GM23248 (cell line): ENCODE measurements at regions not wholly inside any gene's neighbourhood (a gene's known extent, or its start where the extent isn't known, plus 50 kb on each side); places are given as distances from the start of the nearest gene placed in this dataset.
A peak's percentile ranks its signal among the peaks of the same experiment; 100 is the strongest.

Source experiments
- DNase-seq: peaks from one replicate; pipeline ENCODE4 v3.0.0-alpha.2; 2015
- H2AFZ ChIP-seq: fragments of 200-600 bp; sonication (generic); 2 replicates; pipeline ENCODE4 v1.6.1; 2016; ENCODE audit warnings: antibody characterized with exemption
- H3F3A ChIP-seq: fragments of 200-600 bp; sonication (generic); 2 replicates; pipeline ENCODE4 v1.6.1; 2016; ENCODE audit warnings: mild to moderate bottlenecking, antibody characterized with exemption, mixed run types; ENCODE audit not compliant: insufficient read depth
- H3K27ac ChIP-seq: fragments of 200-600 bp; sonication (generic); 2 replicates; pipeline ENCODE4 v1.5.1; 2016; ENCODE audit warnings: mild to moderate bottlenecking
- H3K27me3 ChIP-seq: fragments of 200-600 bp; sonication (generic); replicated peaks from 2 replicates; pipeline ENCODE4 v1.6.1; 2016; ENCODE audit warnings: mild to moderate bottlenecking; ENCODE audit not compliant: insufficient read depth
- H3K36me3 ChIP-seq: fragments of 200-600 bp; sonication (generic); 2 replicates; pipeline ENCODE4 v1.6.1; 2016; ENCODE audit warnings: low read depth, mild to moderate bottlenecking
- H3K4me1 ChIP-seq: fragments of 200-600 bp; sonication (generic); 2 replicates; pipeline ENCODE4 v1.6.1; 2016; ENCODE audit warnings: mild to moderate bottlenecking; ENCODE audit not compliant: insufficient read depth
- H3K4me2 ChIP-seq: fragments of 200-600 bp; sonication (generic); one replicate; pipeline ENCODE4 v1.6.1; 2016; ENCODE audit warnings: mild to moderate bottlenecking; ENCODE audit not compliant: unreplicated experiment
- H3K4me3 ChIP-seq: fragments of 200-600 bp; sonication (generic); 2 replicates; pipeline ENCODE4 v1.5.1; 2016; ENCODE audit warnings: mild to moderate bottlenecking
- H3K79me2 ChIP-seq: fragments of 200-600 bp; sonication (generic); 2 replicates; pipeline ENCODE4 v1.6.1; 2016; ENCODE audit warnings: mild to moderate bottlenecking; ENCODE audit not compliant: insufficient read depth
- H3K9ac ChIP-seq: fragments of 200-600 bp; sonication (generic); 2 replicates; pipeline ENCODE4 v1.6.1; 2016; ENCODE audit warnings: mild to moderate bottlenecking
- H3K9me2 ChIP-seq: fragments of 200-600 bp; sonication (generic); 2 replicates; pipeline ENCODE4 v1.6.1; 2016; ENCODE audit warnings: mixed run types, mild to moderate bottlenecking, moderate library complexity; ENCODE audit not compliant: insufficient read depth
- H3K9me3 ChIP-seq: fragments of 200-600 bp; sonication (generic); one replicate; pipeline ENCODE4 v1.6.1; 2017; ENCODE audit warnings: low read depth
- H4K20me1 ChIP-seq: fragments of 200-600 bp; sonication (generic); 2 replicates; pipeline ENCODE4 v1.6.0; 2016; ENCODE audit not compliant: insufficient read depth
- EZH2 ChIP-seq: fragments of 200-600 bp; sonication (generic); IDR thresholded peaks from 2 replicates; pipeline ENCODE4 v1.6.1; 2018; ENCODE audit warnings: antibody characterized with exemption, mild to moderate bottlenecking; ENCODE audit not compliant: insufficient read depth, poor library complexity, severe bottlenecking
- EZH2phosphoT487 ChIP-seq: fragments of 200-600 bp; sonication (generic); IDR thresholded peaks from 2 replicates; pipeline ENCODE4 v1.6.1; 2018; ENCODE audit warnings: antibody characterized with exemption, moderate library complexity, mild to moderate bottlenecking, low read depth; ENCODE audit not compliant: insufficient read depth
- WGBS, 2 experiments: methylation state at CpG; one replicate each; pipeline ENCODE4 v1.1.6; 2015 to 2017; ENCODE audit warnings: low lambda C conversion rate in 2 of 2, low coverage in 1 of 2; ENCODE audit errors: missing lambda C conversion rate in 2 of 2; 5-methylcytosine and 5-hydroxymethylcytosine counted together
- in situ Hi-C: fragments of 300-500 bp; cut with MboI; formaldehyde crosslinking; loops from 2 replicates; pipeline ENCODE4 v1.15.0; 2020

DNA sequence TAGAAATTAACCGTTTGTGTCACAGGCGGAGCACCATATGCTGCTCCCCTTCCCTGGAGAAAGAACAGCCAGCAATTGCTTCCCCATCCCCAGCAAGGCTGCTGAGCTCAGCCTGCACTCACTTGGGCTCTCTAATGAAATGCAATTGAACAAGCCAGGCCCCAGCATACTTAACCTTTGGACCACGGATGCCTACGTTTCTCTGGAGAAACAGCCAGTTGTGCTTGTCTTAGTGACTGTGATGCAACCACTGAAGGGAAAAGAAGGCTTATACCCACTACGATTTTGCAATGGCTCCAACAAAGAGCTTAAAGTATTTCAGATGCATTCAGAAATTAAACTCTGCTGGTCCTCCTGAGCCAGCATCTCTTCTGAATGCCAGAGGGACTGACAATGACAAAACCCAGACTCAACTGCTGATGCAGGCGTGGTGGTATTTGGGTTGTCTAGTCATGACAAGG, 51.3 kb upstream of the SESN3 start:
- TF ChIP-seq EZH2phosphoT487 (no peak), EZH2 (no peak)
- no peaks in the 10 kb centered on the region for H4K20me1 ChIP-seq
- no peaks in the 10 kb centered on the region for H3K9me3 ChIP-seq
- no peaks in the 10 kb centered on the region for H3K27me3 ChIP-seq
- H3F3A ChIP-seq = peaks cover 31% of the 10 kb centered on the region
- H3K4me1 ChIP-seq = peaks cover 29% of the 10 kb centered on the region
- 23 to 27% methylated on average over 6 of the region's 6 CpGs for WGBS, 2 experiments
- no peaks in the 10 kb centered on the region for H3K79me2 ChIP-seq
- peak overlapping the region; percentile 17 for H3K4me2 ChIP-seq
- peak overlapping the region; percentile 84 for H3K27ac ChIP-seq
- H3K9ac ChIP-seq = peak overlapping the region; percentile 32; the same call in 1 of the 2 replicates
- in situ Hi-C loops = no loop called here
- no peak overlapping the region for H3K4me3 ChIP-seq
- peak overlapping the region; percentile 11; the same call in 1 of the 2 replicates for H2AFZ ChIP-seq
- H3K36me3 ChIP-seq = no peaks in the 10 kb centered on the region
- H3K9me2 ChIP-seq = no peaks in the 10 kb centered on the region
- peak; percentile 79 for DNase-seq
